ENCODE measurements at regions not wholly inside any gene's neighbourhood (a gene's known extent, or its start where the extent isn't known, plus 50 kb on each side); places are given as distances from the start of the nearest gene placed in this dataset.

- DNase-seq (ENCODE audit: low spot score), result no peak
- in situ Hi-C loops (cut with MboI; ENCODE audit: low sequenced_read_pairs, unreplicated experiment), result no loop called here
- TF ChIP-seq, protein P1, sequence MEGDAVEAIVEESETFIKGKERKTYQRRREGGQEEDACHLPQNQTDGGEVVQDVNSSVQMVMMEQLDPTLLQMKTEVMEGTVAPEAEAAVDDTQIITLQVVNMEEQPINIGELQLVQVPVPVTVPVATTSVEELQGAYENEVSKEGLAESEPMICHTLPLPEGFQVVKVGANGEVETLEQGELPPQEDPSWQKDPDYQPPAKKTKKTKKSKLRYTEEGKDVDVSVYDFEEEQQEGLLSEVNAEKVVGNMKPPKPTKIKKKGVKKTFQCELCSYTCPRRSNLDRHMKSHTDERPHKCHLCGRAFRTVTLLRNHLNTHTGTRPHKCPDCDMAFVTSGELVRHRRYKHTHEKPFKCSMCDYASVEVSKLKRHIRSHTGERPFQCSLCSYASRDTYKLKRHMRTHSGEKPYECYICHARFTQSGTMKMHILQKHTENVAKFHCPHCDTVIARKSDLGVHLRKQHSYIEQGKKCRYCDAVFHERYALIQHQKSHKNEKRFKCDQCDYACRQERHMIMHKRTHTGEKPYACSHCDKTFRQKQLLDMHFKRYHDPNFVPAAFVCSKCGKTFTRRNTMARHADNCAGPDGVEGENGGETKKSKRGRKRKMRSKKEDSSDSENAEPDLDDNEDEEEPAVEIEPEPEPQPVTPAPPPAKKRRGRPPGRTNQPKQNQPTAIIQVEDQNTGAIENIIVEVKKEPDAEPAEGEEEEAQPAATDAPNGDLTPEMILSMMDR (IDR thresholded peaks at IDR 0.05; ENCODE audit: borderline replicate concordance, control extremely low read depth, extremely low read depth, insufficient read depth, missing control alignments), result no peak
Observed at GRCh38 chr6:139858429-139858828, 484.0 kb upstream of the CITED2 start.

DNA sequence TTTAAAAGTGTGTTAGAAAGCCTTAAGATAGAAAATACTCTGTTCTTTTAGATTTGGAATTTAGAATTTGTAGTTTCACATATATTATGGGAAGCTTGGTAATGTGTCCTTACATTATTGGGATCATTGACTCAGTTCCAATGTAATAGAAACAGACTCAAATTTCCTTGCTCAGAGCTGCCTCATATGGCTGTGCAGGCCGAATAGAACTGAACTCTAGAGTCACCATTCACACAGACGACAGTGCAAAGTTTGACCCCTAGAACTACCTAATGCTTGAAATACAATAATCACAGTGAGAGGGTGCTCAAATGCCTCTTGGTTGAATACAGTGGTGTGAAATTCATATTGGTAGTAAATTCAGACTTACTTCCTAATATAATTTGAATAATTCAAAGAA is 482.7 kb upstream of the CITED2 start:
- DNase-seq (ENCODE audit: low spot score), result no peak
- in situ Hi-C loops (cut with MboI; ENCODE audit: low sequenced_read_pairs, unreplicated experiment), result no loop called here
- TF ChIP-seq, protein P1 (IDR thresholded peaks at IDR 0.05; ENCODE audit: borderline replicate concordance, control extremely low read depth, extremely low read depth, insufficient read depth, missing control alignments), result no peak

- TF ChIP-seq, protein P1 (IDR thresholded peaks at IDR 0.05; ENCODE audit: borderline replicate concordance, control extremely low read depth, extremely low read depth, insufficient read depth, missing control alignments), result no peak
- in situ Hi-C loops (cut with MboI; ENCODE audit: low sequenced_read_pairs, unreplicated experiment), result no loop called here
- no peak for DNase-seq (ENCODE audit: low spot score)
Observed at GRCh38 chr6:139856562-139856961, 482.1 kb upstream of the CITED2 start.

DNA sequence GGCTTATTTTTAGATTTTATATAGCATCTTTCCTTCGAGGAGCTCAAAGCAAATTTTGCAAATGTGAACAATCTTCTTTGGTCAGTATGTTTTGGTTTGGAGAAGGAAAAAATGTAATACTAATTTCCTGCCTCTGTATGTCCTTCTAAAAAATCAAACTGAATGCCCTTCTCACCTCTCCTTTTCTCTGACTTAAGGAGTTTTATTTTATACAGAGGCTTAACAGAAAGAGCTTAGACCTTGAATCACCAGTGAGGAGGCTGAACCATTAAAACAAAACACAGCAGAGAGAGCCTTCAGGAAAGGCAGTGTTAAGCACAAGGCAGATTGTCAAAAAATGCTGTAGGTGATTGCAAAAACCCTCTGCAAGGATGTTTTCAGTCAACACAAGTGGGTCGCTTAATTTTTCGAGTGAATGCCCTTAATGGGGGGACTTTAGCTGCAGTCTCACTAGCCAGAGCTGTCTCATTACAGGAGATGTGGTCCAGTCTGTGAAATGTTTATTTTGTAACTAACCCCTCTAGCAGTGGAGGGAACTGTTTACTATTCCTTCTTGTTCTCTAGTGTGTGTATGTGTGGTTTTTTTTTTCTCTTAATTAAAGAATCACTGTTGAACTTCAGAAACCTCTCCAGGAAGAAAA is 481.3 kb upstream of the CITED2 start:
- TF ChIP-seq, protein P1 (IDR thresholded peaks at IDR 0.05; ENCODE audit: borderline replicate concordance, control extremely low read depth, extremely low read depth, insufficient read depth, missing control alignments), result no peak
- in situ Hi-C loops (cut with MboI; ENCODE audit: low sequenced_read_pairs, unreplicated experiment), result no loop called here
- DNase-seq (ENCODE audit: low spot score), result no peak

- in situ Hi-C loops (cut with MboI; ENCODE audit: low sequenced_read_pairs, unreplicated experiment), result no loop called here
- no peak for DNase-seq (ENCODE audit: low spot score)
- TF ChIP-seq, protein P1 (IDR thresholded peaks at IDR 0.05; ENCODE audit: borderline replicate concordance, control extremely low read depth, extremely low read depth, insufficient read depth, missing control alignments), result no peak
Observed at GRCh38 chr6:139853302-139853992, 479.0 kb upstream of the CITED2 start.

DNA sequence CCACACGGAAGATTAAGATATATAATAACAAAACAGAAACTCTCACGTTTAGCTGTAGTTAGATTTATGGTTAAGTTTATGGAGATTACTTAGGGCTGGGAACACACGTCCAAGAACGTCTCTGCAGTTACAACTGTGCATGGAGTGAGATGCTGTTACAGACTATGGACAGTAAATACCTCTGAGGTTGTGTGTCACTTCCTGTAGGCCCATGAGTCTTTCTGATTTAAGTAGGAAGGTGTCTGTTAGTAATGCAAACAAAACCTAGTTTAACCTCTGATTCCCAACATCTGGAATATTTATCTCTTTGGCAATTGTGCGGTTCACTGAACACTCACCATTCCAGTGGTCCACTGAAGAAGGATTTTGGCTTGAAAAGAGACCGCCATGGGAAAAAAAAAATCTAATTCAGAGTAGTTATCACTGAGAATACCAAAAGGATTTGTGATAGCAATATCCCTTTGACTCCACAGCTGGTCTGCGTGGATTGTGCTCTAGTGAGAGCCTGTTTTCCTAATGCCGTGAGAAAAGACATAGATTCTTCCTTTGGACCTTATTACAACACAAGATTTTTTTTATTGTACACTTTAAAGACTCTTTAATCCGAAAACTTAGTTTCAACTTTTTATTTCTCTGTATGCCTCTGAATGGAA is 478.2 kb upstream of the CITED2 start:
- in situ Hi-C loops (cut with MboI; ENCODE audit: low sequenced_read_pairs, unreplicated experiment), result no loop called here
- TF ChIP-seq, protein P1 (IDR thresholded peaks at IDR 0.05; ENCODE audit: borderline replicate concordance, control extremely low read depth, extremely low read depth, insufficient read depth, missing control alignments), result no peak
- DNase-seq (ENCODE audit: low spot score), result no peak
